Esophagus muscularis mucosa (tissue), 2 donors: ENCODE measurements at regions not wholly inside any gene's neighbourhood (a gene's known extent, or its start where the extent isn't known, plus 50 kb on each side); places are given as distances from the start of the nearest gene placed in this dataset.

Experiments
- EP300 ChIP-seq: sonication (generic); formaldehyde crosslinking; IDR thresholded peaks from one replicate; pipeline ENCODE4 v1.6.1; 2017; ENCODE audit warnings: antibody characterized with exemption
- POLR2A ChIP-seq: fragments of 450-650 bp; IDR thresholded peaks from one replicate; pipeline ENCODE4 v1.6.1; 2017; ENCODE audit warnings: antibody characterized with exemption, moderate library complexity, mild to moderate bottlenecking, low read depth

DNA sequence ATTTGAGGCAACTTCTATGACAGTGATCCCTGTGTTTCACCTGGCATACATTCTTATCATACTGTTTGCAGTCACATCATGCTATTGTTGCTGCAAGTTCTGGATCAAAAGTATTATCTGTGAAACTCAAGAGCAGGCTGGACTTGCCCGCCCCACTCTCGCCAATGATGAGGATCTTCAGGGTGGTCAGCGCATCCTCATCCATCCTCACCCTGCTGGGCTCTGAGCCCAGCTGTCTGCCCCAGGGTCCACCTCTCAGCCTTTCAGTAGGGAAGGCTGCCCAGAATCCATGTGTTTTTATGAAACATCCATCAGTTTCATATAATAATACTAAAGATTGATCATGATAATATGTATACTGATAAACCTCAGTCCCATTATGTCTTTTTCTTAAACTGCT, 55.4 kb upstream of the KIF5B start:
- TF ChIP-seq EP300 (no peak), POLR2A (no peak)
